Neutrophil (primary cell): ENCODE measurements at regions not wholly inside any gene's neighbourhood (a gene's known extent, or its start where the extent isn't known, plus 50 kb on each side); places are given as distances from the start of the nearest gene placed in this dataset.

ENCODE experiments used
- H3K27ac ChIP-seq: fragments of 200-600 bp; sonication (generic); 2 replicates; pipeline ENCODE4 v1.5.1; 2016; ENCODE audit warnings: mild to moderate bottlenecking, moderate library complexity
- H3K27me3 ChIP-seq: fragments of 200-600 bp; sonication (generic); 2 replicates; pipeline ENCODE4 v1.6.0; 2016; ENCODE audit warnings: mild to moderate bottlenecking
- H3K36me3 ChIP-seq: fragments of 200-600 bp; sonication (generic); 2 replicates; pipeline ENCODE4 v1.5.1; 2017
- H3K4me1 ChIP-seq, 2 experiments: fragments of 200-600 bp in 1 of 2; sonication (generic) in 1 of 2; 1 replicate in 1 of 2; 2 replicates in 1 of 2; pipeline versions ENCODE4 v1.5.1 to v1.6.1; 2013 to 2016; ENCODE audit warnings: low read depth in 1 of 2, low read length in 1 of 2, mild to moderate bottlenecking in 1 of 2, moderate library complexity in 1 of 2; ENCODE audit not compliant: control insufficient read depth in 1 of 2, insufficient read depth in 1 of 2
- H3K4me3 ChIP-seq, 2 experiments: fragments of 200-600 bp in 1 of 2; sonication (generic) in 1 of 2; 1 replicate in 1 of 2; 2 replicates in 1 of 2; pipeline ENCODE4 v1.5.1; 2013 to 2016; ENCODE audit warnings: low read depth in 1 of 2, low read length in 1 of 2, mild to moderate bottlenecking in 1 of 2, moderate library complexity in 1 of 2
- H3K9me3 ChIP-seq: fragments of 200-600 bp; sonication (generic); 2 replicates; pipeline ENCODE4 v1.5.1; 2016
- TF ChIP-seq, protein P1 (sequence below): fragments of 200-600 bp; sonication (generic); IDR thresholded peaks from 2 replicates; pipeline ENCODE4 v1.5.1; 2016; ENCODE audit warnings: antibody characterized with exemption

DNA sequence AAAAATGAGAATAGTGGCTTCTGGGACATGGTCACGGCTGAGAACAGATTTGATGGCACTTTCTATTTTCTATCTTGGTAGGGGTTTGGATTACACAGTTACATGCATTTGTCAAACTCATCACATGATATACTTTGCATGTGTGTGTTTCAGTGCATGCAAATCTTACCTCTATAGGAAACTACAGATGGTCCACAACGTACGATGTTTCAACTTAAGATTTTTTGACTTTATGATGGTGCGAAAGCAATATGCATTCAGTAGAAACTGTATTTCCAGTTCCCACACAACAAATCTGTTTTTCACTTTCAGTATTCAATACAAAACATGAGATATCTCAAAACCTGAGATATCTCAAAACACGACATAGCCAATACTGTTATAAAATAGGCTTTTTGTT is 231.8 kb upstream of the SPTLC3 start:
- Histone ChIP-seq H3K36me3 (no peaks in the 10 kb centered on the region), H3K27ac (no peak overlapping the region), H3K9me3 (no peaks in the 10 kb centered on the region), H3K4me1 (no peaks in the 10 kb centered on the region), H3K27me3 (no peaks in the 10 kb centered on the region), H3K4me3 (no peak overlapping the region)
- TF ChIP-seq, protein P1, sequence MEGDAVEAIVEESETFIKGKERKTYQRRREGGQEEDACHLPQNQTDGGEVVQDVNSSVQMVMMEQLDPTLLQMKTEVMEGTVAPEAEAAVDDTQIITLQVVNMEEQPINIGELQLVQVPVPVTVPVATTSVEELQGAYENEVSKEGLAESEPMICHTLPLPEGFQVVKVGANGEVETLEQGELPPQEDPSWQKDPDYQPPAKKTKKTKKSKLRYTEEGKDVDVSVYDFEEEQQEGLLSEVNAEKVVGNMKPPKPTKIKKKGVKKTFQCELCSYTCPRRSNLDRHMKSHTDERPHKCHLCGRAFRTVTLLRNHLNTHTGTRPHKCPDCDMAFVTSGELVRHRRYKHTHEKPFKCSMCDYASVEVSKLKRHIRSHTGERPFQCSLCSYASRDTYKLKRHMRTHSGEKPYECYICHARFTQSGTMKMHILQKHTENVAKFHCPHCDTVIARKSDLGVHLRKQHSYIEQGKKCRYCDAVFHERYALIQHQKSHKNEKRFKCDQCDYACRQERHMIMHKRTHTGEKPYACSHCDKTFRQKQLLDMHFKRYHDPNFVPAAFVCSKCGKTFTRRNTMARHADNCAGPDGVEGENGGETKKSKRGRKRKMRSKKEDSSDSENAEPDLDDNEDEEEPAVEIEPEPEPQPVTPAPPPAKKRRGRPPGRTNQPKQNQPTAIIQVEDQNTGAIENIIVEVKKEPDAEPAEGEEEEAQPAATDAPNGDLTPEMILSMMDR, result no peak

DNA sequence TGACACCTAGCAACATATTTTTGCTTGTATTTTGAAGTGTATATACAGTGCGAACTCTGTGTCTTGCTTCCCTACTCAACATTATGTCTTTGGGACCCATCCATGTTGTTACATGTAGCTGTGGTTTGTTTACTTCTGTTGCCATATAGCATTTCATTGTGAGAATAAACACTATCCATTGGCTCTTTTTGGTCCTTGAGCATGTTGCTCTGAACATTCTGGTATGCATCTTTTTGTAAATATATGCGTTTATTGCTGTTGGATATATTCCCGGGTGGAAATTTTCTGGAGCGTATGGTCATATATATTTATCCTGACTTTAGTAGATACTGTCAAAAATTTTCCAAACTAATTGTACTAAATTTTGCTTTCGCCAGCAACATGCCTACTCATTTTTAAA is 222.5 kb upstream of the SPTLC3 start:
- H3K4me1 ChIP-seq, result no peaks in the 10 kb centered on the region
- no peaks in the 10 kb centered on the region for H3K36me3 ChIP-seq
- H3K27ac ChIP-seq, result no peak overlapping the region
- no peak overlapping the region for H3K4me3 ChIP-seq
- no peaks in the 10 kb centered on the region for H3K27me3 ChIP-seq
- TF ChIP-seq, protein P1, result no peak
- H3K9me3 ChIP-seq, result no peaks in the 10 kb centered on the region

DNA sequence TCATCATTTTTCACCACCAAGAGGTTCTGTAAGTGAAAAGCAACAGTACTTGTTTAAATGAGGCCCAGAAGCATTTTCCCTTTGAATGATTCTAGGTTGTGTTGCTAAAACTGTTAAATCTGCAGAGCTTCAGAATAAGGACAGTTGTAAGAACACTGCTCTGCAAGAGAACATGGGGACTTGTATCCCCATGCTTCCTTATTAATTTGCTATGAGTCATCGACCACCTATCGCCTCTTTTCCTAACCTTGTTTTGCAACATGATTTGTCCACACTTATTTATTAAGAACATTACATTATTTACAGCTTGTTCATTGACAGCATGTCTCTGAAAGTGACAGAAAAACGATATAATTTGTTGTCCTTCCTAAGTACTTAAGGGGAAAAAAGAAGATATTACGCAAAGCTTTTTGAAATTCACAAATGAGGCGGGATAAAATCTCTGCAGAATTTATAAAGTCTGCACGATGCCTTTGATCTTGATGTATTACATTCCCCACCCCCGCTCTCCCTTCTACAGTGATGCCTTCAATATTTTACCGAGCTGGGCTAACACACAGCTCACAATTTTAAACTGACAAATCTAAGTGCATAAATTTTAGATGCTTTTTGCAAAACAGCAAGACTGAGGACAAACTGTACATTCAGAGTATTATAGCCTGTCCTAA is 220.0 kb upstream of the SPTLC3 start:
- H3K9me3 ChIP-seq, result no peaks in the 10 kb centered on the region
- no peak overlapping the region for H3K4me3 ChIP-seq
- no peak overlapping the region for H3K27ac ChIP-seq
- H3K36me3 ChIP-seq, result no peaks in the 10 kb centered on the region
- H3K4me1 ChIP-seq, result no peaks in the 10 kb centered on the region
- TF ChIP-seq, protein P1, result no peak
- H3K27me3 ChIP-seq, result no peaks in the 10 kb centered on the region

DNA sequence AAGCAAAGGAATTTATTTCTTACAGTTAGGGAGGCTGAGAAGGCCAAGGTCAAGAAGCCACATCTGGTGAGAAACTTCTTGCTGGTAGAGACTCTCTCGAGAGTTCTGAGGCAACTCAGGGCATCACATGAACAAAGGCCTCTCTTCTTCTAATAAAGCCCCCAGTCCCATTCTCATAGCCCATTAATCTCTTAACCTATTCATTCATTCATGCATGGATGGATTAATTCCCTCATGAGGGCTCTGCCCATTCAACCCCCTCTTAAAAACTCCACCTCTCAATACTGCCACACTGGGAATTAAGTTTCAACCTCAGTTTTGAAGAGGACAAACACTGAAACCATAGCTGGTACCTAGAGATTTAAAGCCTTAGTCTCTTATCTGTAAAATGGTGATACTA is 217.9 kb upstream of the SPTLC3 start:
- TF ChIP-seq, protein P1, result no peak
- H3K9me3 ChIP-seq, result no peaks in the 10 kb centered on the region
- no peaks in the 10 kb centered on the region for H3K27me3 ChIP-seq
- no peak overlapping the region for H3K27ac ChIP-seq
- H3K36me3 ChIP-seq, result no peaks in the 10 kb centered on the region
- no peaks in the 10 kb centered on the region for H3K4me1 ChIP-seq
- H3K4me3 ChIP-seq, result no peak overlapping the region

DNA sequence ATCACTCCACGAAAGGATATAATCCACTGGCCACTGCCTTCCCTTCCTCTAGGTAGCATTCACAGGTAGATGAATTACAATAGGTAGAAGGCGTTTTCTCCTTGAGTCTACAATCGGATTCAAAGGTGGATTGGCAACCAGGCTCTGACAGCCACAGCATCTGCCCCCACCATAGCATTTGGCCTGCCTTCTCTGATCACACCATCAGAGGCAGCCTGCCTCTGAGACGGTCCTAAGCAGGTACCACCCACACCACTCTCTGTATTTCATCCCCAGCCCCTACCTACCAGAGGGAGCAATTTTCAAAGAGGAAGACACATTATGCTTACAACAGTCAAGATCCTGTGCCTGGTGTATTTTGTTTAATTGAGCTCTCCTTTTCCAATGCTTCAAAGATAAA is 210.5 kb upstream of the SPTLC3 start:
- TF ChIP-seq, protein P1, result no peak
- Histone ChIP-seq H3K4me1 (no peaks in the 10 kb centered on the region), H3K9me3 (no peaks in the 10 kb centered on the region), H3K4me3 (no peak overlapping the region), H3K27ac (no peak overlapping the region), H3K36me3 (no peaks in the 10 kb centered on the region), H3K27me3 (no peaks in the 10 kb centered on the region)
